Vagina (tissue), 2 donors: ENCODE measurements at regions not wholly inside any gene's neighbourhood (a gene's known extent, or its start where the extent isn't known, plus 50 kb on each side); places are given as distances from the start of the nearest gene placed in this dataset.

ENCODE experiments used
- POLR2A ChIP-seq, 2 donors: fragments of 450-650 bp; IDR thresholded peaks; one replicate each; pipeline ENCODE4 v1.6.1; 2017; ENCODE audit warnings: antibody characterized with exemption in 2 of 2, mild to moderate bottlenecking in 2 of 2, moderate library complexity in 2 of 2
- POLR2AphosphoS5 ChIP-seq, 2 donors: sonication (generic); formaldehyde crosslinking; IDR thresholded peaks; one replicate each; pipeline ENCODE4 v1.9.0; 2017; ENCODE audit warnings: antibody characterized with exemption in 2 of 2, mild to moderate bottlenecking in 2 of 2, low read depth in 1 of 2; ENCODE audit not compliant: insufficient read depth in 1 of 2

GRCh38 chr11:16607675-16608644, 130.5 kb upstream of the C11orf58 start:
- TF ChIP-seq POLR2A (IDR thresholded peaks at IDR 0.05) (no peak), POLR2AphosphoS5 (IDR thresholded peaks at IDR 0.05; ENCODE audit: insufficient read depth in 1 of 2, low read depth in 1 of 2) (no peak)
